ENCODE measurements at regions not wholly inside any gene's neighbourhood (a gene's known extent, or its start where the extent isn't known, plus 50 kb on each side); places are given as distances from the start of the nearest gene placed in this dataset.
"Not testable (repeated sequence)": the region's sequence is repeated elsewhere in the genome, so short reads cannot be mapped to it uniquely, and the experiment has no call there.

DNA sequence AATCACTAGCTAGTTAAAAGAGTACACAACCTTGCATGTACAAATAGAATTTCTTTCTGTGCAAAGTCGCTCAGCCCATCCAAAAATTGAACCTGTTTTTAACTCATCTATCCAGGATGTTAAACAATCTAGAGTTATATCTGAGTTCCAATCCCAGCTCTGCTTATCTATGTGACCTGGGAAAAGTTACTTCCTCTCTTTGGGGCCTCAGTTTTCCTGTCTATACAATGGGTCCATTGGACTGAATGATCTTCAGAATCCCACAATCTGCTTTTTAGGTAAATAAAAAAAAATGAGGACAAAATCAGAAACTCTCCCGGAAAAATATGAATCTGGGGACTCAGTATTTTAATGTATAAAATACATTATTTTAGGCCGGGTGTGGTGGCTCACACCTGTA is 389.5 kb upstream of the PROX1 start:
- TF ChIP-seq, protein P1, sequence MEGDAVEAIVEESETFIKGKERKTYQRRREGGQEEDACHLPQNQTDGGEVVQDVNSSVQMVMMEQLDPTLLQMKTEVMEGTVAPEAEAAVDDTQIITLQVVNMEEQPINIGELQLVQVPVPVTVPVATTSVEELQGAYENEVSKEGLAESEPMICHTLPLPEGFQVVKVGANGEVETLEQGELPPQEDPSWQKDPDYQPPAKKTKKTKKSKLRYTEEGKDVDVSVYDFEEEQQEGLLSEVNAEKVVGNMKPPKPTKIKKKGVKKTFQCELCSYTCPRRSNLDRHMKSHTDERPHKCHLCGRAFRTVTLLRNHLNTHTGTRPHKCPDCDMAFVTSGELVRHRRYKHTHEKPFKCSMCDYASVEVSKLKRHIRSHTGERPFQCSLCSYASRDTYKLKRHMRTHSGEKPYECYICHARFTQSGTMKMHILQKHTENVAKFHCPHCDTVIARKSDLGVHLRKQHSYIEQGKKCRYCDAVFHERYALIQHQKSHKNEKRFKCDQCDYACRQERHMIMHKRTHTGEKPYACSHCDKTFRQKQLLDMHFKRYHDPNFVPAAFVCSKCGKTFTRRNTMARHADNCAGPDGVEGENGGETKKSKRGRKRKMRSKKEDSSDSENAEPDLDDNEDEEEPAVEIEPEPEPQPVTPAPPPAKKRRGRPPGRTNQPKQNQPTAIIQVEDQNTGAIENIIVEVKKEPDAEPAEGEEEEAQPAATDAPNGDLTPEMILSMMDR (IDR thresholded peaks at IDR 0.05; ENCODE audit: low read depth, low read length) = no peak
- no peak for DNase-seq (ENCODE audit: extremely low read depth, low read depth)

DNA sequence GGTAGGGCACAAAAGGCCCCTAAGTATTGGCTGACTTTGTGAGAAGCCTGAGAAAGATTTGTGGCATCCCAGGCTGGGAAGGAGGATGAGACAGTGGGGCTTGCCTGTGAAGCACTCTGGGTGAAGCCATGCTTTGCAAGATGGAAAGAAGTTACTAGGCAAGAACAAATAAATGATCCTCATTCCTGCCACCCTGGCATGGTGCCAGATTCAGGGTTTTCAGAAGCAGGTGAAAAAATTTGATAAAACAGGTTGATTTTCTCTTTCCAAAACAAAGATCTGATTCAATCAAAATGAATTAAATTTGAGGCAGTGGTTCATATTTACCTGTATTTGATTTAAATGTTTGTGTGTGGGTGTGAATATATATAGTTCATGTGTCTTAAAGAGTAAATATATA is 386.9 kb upstream of the PROX1 start:
- DNase-seq (ENCODE audit: extremely low read depth, low read depth) = no peak
- TF ChIP-seq, protein P1 (IDR thresholded peaks at IDR 0.05; ENCODE audit: low read depth, low read length) = no peak

DNA sequence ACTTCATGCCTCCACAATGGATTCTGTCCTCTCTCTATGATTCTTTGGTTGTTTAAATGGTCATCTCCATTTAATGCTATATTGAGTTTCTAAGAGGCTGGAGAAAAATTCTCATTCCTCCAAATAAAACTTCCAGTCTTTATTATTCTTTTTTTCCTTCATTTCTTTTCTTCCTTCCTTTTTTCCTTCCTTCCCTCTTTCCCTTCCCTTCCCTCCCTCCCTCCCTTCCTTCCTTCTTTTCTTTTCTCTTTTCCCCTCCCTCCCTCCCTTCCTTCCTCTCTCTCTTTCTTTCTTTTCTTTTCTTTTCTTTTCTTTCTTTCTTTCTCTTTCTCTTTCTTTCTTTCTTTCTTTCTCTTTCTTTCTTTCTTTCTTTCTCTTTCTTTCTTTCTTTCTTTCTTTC is 386.1 kb upstream of the PROX1 start:
- DNase-seq (ENCODE audit: extremely low read depth, low read depth) = not testable (repeated sequence)

DNA sequence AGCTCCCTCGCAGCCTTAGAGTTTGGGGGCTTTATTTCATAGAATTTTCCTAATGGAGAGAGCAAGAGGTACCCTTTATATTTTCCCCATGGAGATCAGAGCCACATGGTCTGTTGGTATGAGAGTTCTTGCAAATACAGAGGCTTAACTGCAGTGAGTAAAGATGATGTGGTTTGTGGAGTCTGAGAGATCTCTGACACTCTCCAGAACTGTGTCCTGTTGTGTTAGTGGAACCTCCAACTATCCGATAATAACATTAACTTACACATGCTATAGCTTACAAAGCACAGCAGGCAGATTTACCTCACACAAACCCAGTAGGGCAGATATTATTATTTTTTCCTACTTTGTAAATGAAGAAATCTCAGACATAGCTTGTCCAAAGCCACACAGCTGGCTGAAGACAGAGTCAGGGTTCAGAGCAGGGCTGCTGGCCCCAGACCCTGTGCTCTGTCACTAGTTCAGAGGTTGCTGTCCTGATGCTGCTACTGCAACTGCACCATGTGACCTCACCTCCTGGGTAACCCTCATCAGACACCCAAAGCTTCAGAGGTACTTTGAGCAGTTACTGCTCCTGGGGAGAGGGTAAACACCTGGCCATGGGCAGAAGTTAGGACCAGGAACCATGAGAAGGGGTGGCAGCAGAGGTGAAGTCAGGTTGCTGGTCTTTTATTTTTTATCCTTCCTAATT is 384.8 kb upstream of the PROX1 start:
- TF ChIP-seq, protein P1 (IDR thresholded peaks at IDR 0.05; ENCODE audit: low read depth, low read length) = no peak
- no peak for DNase-seq (ENCODE audit: extremely low read depth, low read depth)

DNA sequence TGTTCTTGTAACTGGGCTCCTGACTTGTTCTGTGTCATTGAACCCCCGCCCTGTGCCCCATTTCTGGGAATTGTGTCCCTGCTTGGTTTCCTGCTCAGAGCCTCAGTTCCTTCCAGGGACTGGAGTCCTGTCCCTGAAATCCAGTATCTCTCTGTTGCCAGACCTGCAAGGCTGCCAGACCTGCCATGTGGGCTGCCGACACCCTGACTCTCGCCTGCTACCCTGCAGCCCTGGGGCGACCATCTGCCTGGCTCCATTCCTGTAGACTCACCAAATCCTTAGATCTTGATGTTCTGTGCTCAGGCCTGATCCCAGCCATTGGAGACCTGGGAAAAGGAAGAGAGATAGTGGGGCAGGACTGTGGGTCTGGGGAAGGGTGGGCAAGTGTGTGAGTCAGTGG is 383.3 kb upstream of the PROX1 start:
- DNase-seq (ENCODE audit: extremely low read depth, low read depth) = no peak
- TF ChIP-seq, protein P1 (IDR thresholded peaks at IDR 0.05; ENCODE audit: low read depth, low read length) = no peak

DNA sequence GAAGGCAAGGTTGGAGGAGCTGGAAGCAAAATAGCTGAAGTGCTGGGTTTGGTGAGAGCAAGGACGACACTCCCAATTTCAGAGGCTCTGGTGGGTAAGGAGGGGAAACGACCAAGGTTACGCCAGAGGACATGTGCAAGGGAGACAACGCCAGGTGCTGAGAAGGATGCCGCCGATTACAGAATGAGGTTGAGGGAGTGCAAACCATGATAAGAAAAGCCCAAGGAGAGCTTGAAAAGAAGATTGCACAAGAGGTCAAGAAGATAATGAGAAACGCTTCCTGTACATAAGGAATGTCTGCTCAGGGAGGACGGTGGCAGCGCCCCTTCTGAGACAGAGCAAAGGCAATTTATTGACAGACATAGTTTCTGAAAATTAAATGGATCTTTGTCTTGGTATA is 382.0 kb upstream of the PROX1 start:
- DNase-seq (ENCODE audit: extremely low read depth, low read depth) = no peak
- TF ChIP-seq, protein P1 (IDR thresholded peaks at IDR 0.05; ENCODE audit: low read depth, low read length) = no peak

DNA sequence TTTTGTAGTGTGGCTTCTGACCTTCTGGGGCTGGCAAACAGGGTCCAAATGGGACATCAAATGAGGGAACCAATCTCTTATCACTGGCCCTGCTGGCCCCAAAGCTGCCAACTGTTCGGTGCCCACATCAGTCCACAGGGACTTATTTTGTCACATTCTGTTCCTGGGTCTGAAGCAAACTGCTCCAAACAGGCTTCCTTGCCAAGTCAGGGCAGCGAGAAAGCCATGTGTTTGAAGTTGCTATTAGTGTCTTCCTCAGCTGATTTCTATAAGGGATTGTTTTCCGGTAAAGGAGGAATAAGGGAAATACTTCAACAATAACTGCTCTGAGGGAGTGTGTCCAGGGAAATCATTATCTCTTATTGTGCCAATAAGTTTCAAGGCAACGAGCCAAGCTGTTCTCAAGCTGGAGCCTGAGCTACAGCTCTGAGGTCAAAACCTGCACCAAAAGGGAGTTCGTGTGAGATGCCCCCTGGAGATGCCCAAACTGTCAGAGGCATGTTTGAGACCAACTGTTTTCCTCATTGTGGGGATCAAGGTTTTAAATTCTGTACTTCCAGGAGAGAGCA is 381.4 kb upstream of the PROX1 start:
- DNase-seq (ENCODE audit: extremely low read depth, low read depth) = no peak
- TF ChIP-seq, protein P1 (IDR thresholded peaks at IDR 0.05; ENCODE audit: low read depth, low read length) = no peak

DNA sequence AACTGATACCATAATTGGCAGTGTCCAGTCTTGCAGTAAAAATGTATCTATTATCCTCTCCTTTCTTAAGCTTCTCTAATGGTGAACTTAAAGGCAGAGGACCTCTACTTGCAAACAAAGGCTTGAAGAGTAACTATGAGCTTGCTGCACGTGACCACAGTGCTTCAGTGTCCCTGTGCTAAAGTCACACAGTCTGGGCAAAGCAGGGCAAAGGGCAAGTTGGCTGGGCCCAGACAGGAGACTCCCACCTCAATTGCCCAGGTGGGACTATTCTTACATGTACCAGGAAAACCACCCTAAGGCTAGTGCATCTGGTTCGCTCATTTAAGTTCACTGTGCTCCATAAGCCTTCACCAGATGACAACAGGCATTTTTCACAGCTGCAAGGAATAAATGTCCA is 374.2 kb upstream of the PROX1 start:
- TF ChIP-seq, protein P1 (IDR thresholded peaks at IDR 0.05; ENCODE audit: low read depth, low read length) = no peak
- DNase-seq (ENCODE audit: extremely low read depth, low read depth) = no peak

All from AG09319 (cell line).